B cell (primary cell): ENCODE measurements at regions not wholly inside any gene's neighbourhood (a gene's known extent, or its start where the extent isn't known, plus 50 kb on each side); places are given as distances from the start of the nearest gene placed in this dataset.

Experiments
- ATAC-seq: fragments of 200-7000 bp; cut with Tn5 transposase; one replicate; pipeline ENCODE4 v1.10.0; 2021; ENCODE audit warnings: low read depth, mild to moderate bottlenecking, moderate number of reproducible peaks, moderate library complexity
- CTCF ChIA-PET: fragments of 350-600 bp; sonication (Branson Sonifier 250); formaldehyde crosslinking; loops from one replicate; lab custom pipeline; 2021; ENCODE audit warnings: antibody characterized with exemption, inconsistent platforms; lab: Charles Lee
- POLR2A ChIA-PET: fragments of 350-600 bp; sonication (Branson Sonifier 250); formaldehyde crosslinking; loops from one replicate; lab custom pipeline; 2021; ENCODE audit warnings: antibody characterized with exemption; lab: Charles Lee
- DNase-seq: peaks from one replicate; pipeline ENCODE4 v3.0.0; 2013
- H2AFZ ChIP-seq: 2 replicates; pipeline ENCODE4 v1.6.1; 2012; ENCODE audit warnings: mild to moderate bottlenecking, low read depth, low read length; ENCODE audit not compliant: insufficient read depth, poor library complexity, severe bottlenecking
- H3K27ac ChIP-seq, 2 donors: 1 replicate in 1 of 2; 2 replicates in 1 of 2; pipeline ENCODE4 v1.5.1; 2012 to 2013; ENCODE audit warnings: low read length in 2 of 2, mild to moderate bottlenecking in 2 of 2, moderate library complexity in 1 of 2
- H3K27me3 ChIP-seq, 4 experiments: fragments of 200-600 bp in 1 of 4; sonication (generic) in 1 of 4; replicated peaks in 1 of 4; 1 replicate in 2 of 4; 2 replicates in 2 of 4; pipeline versions ENCODE4 v1.6.1 to v1.7.0; 2013 to 2016; ENCODE audit warnings: low read length in 3 of 4, mild to moderate bottlenecking in 2 of 4, mixed read lengths in 1 of 4, moderate library complexity in 1 of 4; ENCODE audit not compliant: insufficient read depth in 4 of 4, control insufficient read depth in 3 of 4; ENCODE audit errors: control extremely low read depth in 1 of 4
- H3K36me3 ChIP-seq, 2 experiments: replicated peaks in 1 of 2; 1 replicate in 1 of 2; 2 replicates in 1 of 2; pipeline versions ENCODE4 v1.6.1 to v1.7.1; 2013; ENCODE audit warnings: low read length in 1 of 2; ENCODE audit not compliant: insufficient read depth in 2 of 2, control insufficient read depth in 1 of 2; ENCODE audit errors: control extremely low read depth in 1 of 2, extremely low read depth in 1 of 2
- H3K4me1 ChIP-seq, 2 donors: fragments of 200-600 bp in 1 of 2; sonication (generic) in 1 of 2; 1 replicate in 1 of 2; 2 replicates in 1 of 2; pipeline versions ENCODE4 v1.5.1 to v1.6.1; 2013 to 2017; ENCODE audit warnings: low read length in 2 of 2; ENCODE audit not compliant: control insufficient read depth in 2 of 2, insufficient read depth in 2 of 2
- H3K4me2 ChIP-seq: replicated peaks from 2 replicates; pipeline ENCODE3; 2012; ENCODE audit warnings: mild to moderate bottlenecking, low read depth, low read length; ENCODE audit not compliant: poor library complexity, severe bottlenecking
- H3K4me3 ChIP-seq, 5 experiments: fragments of 200-600 bp in 1 of 5; sonication (generic) in 1 of 5; 1 replicate in 3 of 5; 2 replicates in 2 of 5; pipeline versions ENCODE4 v1.5.1 to v1.7.0; 2011 to 2016; ENCODE audit warnings: low read length in 4 of 5, mild to moderate bottlenecking in 4 of 5, low read depth in 2 of 5, control low read depth in 1 of 5, moderate library complexity in 1 of 5; ENCODE audit not compliant: insufficient read depth in 1 of 5; ENCODE audit errors: control extremely low read depth in 1 of 5, extremely low read depth in 1 of 5
- H3K79me2 ChIP-seq: fragments of 200-600 bp; sonication (generic); one replicate; pipeline ENCODE4 v1.6.0; 2016; ENCODE audit warnings: low read length; ENCODE audit not compliant: control insufficient read depth, insufficient read depth
- H3K9ac ChIP-seq: fragments of 200-600 bp; sonication (generic); 2 replicates; pipeline ENCODE4 v1.6.1; 2017; ENCODE audit warnings: mild to moderate bottlenecking, low read length, moderate library complexity
- H3K9me3 ChIP-seq, 3 donors: one replicate each; pipeline versions ENCODE4 v1.6.1 to v1.7.1; 2013; ENCODE audit warnings: low read length in 2 of 3; ENCODE audit not compliant: control insufficient read depth in 2 of 3, insufficient read depth in 1 of 3; ENCODE audit errors: control extremely low read depth in 1 of 3
- H4K20me1 ChIP-seq: 2 replicates; pipeline ENCODE4 v1.6.0; 2012; ENCODE audit warnings: mild to moderate bottlenecking, low read length; ENCODE audit not compliant: insufficient read depth, control insufficient read depth, poor library complexity, severe bottlenecking
- H3K27ac Mint-ChIP-seq: one replicate; pipeline ENCODE4 v1.8.0; 2021; ENCODE audit warnings: mixed read lengths
- H3K27me3 Mint-ChIP-seq: one replicate; pipeline ENCODE4 v1.8.0; 2021; ENCODE audit warnings: mixed read lengths
- H3K4me1 Mint-ChIP-seq: one replicate; pipeline ENCODE4 v1.8.0; 2021; ENCODE audit warnings: mixed read lengths
- H3K4me3 Mint-ChIP-seq: one replicate; pipeline ENCODE4 v1.8.0; 2021; ENCODE audit warnings: mixed read lengths
- H3K9me3 Mint-ChIP-seq: one replicate; pipeline ENCODE4 v1.8.0; 2022; ENCODE audit warnings: mixed read lengths; ENCODE audit not compliant: insufficient read depth
- CTCF ChIP-seq: fragments of 200-600 bp; IDR thresholded peaks from one replicate; pipeline ENCODE4 v1.8.0; 2022; ENCODE audit warnings: antibody characterized with exemption, mild to moderate bottlenecking
- EZH2 ChIP-seq: IDR thresholded peaks from 2 replicates; pipeline ENCODE4 v1.6.1; 2012; ENCODE audit warnings: borderline replicate concordance, low read depth, mild to moderate bottlenecking, moderate library complexity, low read length; ENCODE audit not compliant: insufficient read depth, poor library complexity, severe bottlenecking
- WGBS: methylation state at CpG from one replicate; pipeline ENCODE4 v1.1.5; 2013; ENCODE audit warnings: missing lambda C conversion rate; ENCODE audit not compliant: insufficient coverage; 5-methylcytosine and 5-hydroxymethylcytosine counted together
- intact Hi-C: fragments of 100-400 bp; cut with micrococcal nuclease; formaldehyde crosslinking; loops from one replicate; pipeline ENCODE4 v1.10.0; 2022

- POLR2A ChIA-PET: no interaction called here
- Histone ChIP-seq H3K4me2 (no peak overlapping the region), H3K36me3 (no peaks in the 10 kb centered on the region), H3K9ac (no peak overlapping the region), H3K27ac (no peak overlapping the region), H3K79me2 (no peaks in the 10 kb centered on the region), H3K9me3 (peaks cover 0 to 7% (median 0%) of the 10 kb centered on the region in 3 donors), H3K4me3 (no peak overlapping the region), H2AFZ (no peak overlapping the region), H3K27me3 (peaks cover 0 to 6% (median 0%) of the 10 kb centered on the region in 4 experiments), H4K20me1 (no peaks in the 10 kb centered on the region), H3K4me1 (no peaks in the 10 kb centered on the region)
- CTCF ChIA-PET: no interaction called here
- intact Hi-C loops: no loop called here
- no peaks in the 10 kb centered on the region for H3K4me1 Mint-ChIP-seq
- DNase-seq (no peak), ATAC-seq (no peak)
- H3K27ac Mint-ChIP-seq: no peak overlapping the region
- TF ChIP-seq CTCF: no peak
- TF ChIP-seq EZH2: no peak
- H3K27me3 Mint-ChIP-seq: peaks cover 16% of the 10 kb centered on the region
- no peak overlapping the region for H3K4me3 Mint-ChIP-seq
- H3K9me3 Mint-ChIP-seq: peaks cover 2% of the 10 kb centered on the region
Measured at GRCh38 chr1:112783059-112783458, 67.9 kb upstream of the PPM1J start.

- Mint-ChIP-seq H3K4me1 (no peaks in the 10 kb centered on the region), H3K27ac (no peak overlapping the region), H3K9me3 (peaks cover 2% of the 10 kb centered on the region), H3K27me3 (peaks cover 17% of the 10 kb centered on the region), H3K4me3 (no peak overlapping the region)
- H2AFZ ChIP-seq: no peak overlapping the region
- ATAC-seq (no peak), DNase-seq (no peak)
- no peak overlapping the region for H3K27ac ChIP-seq
- H3K79me2 ChIP-seq: no peaks in the 10 kb centered on the region
- ChIA-PET POLR2A (no interaction called here), CTCF (no interaction called here)
- H3K4me2 ChIP-seq: no peak overlapping the region
- H3K9ac ChIP-seq: no peak overlapping the region
- peaks cover 0 to 7% (median 0%) of the 10 kb centered on the region in 3 donors for H3K9me3 ChIP-seq
- WGBS: 89% methylated on average over 7 of the region's 12 CpGs
- intact Hi-C loops: no loop called here
- TF ChIP-seq CTCF: no peak
- TF ChIP-seq EZH2: no peak
- no peaks in the 10 kb centered on the region for H3K36me3 ChIP-seq
- H3K4me1 ChIP-seq: no peaks in the 10 kb centered on the region
- no peaks in the 10 kb centered on the region for H4K20me1 ChIP-seq
- H3K27me3 ChIP-seq: peaks cover 0 to 6% (median 0%) of the 10 kb centered on the region in 4 experiments
- no peak overlapping the region for H3K4me3 ChIP-seq
Measured at GRCh38 chr1:112779665-112780526, 64.8 kb upstream of the PPM1J start.
